H9 (cell line): ENCODE measurements at regions not wholly inside any gene's neighbourhood (a gene's known extent, or its start where the extent isn't known, plus 50 kb on each side); places are given as distances from the start of the nearest gene placed in this dataset.

Experiments
- DNase-seq: peaks from one replicate; pipeline ENCODE4 v3.0.0-alpha.2; 2017
- H2AFZ ChIP-seq: one replicate; pipeline ENCODE4 v1.6.1; 2013; ENCODE audit warnings: mild to moderate bottlenecking, low read length, control low read depth, moderate library complexity
- H2AK5ac ChIP-seq: 2 replicates; pipeline ENCODE4 v1.6.1; 2013; ENCODE audit warnings: low read length, control low read depth, mixed read lengths; ENCODE audit not compliant: insufficient read length
- H2BK120ac ChIP-seq: one replicate; pipeline ENCODE4 v1.6.1; 2013; ENCODE audit warnings: low read depth, mild to moderate bottlenecking, low read length, control low read depth, inconsistent platforms; ENCODE audit not compliant: poor library complexity, severe bottlenecking
- H2BK12ac ChIP-seq: 2 replicates; pipeline ENCODE4 v1.6.1; 2013; ENCODE audit warnings: low read length, control low read depth, mixed read lengths, low read depth; ENCODE audit not compliant: insufficient read length
- H2BK15ac ChIP-seq: 2 replicates; pipeline ENCODE4 v1.6.1; 2013; ENCODE audit warnings: low read depth, low read length, control low read depth
- H2BK20ac ChIP-seq: one replicate; pipeline ENCODE4 v1.6.1; 2013; ENCODE audit warnings: low read depth, mild to moderate bottlenecking, low read length, control low read depth, inconsistent platforms; ENCODE audit not compliant: poor library complexity, severe bottlenecking
- H2BK5ac ChIP-seq: 2 replicates; pipeline ENCODE4 v1.6.1; 2013; ENCODE audit warnings: low read length, control low read depth, mixed read lengths; ENCODE audit not compliant: insufficient read length
- H3K14ac ChIP-seq: 2 replicates; pipeline ENCODE4 v1.6.1; 2013; ENCODE audit warnings: low read length, control low read depth; ENCODE audit not compliant: insufficient read depth
- H3K18ac ChIP-seq: 2 replicates; pipeline ENCODE4 v1.6.1; 2013; ENCODE audit warnings: low read depth, mild to moderate bottlenecking, mixed read lengths, low read length, control low read depth; ENCODE audit not compliant: insufficient read length
- H3K23ac ChIP-seq: 2 replicates; pipeline ENCODE4 v1.6.1; 2013; ENCODE audit warnings: low read length, control low read depth, mixed read lengths, low read depth; ENCODE audit not compliant: insufficient read length
- H3K23me2 ChIP-seq: 2 replicates; pipeline ENCODE4 v1.6.1; 2013; ENCODE audit warnings: low read depth, mild to moderate bottlenecking, mixed read lengths, low read length, control low read depth; ENCODE audit not compliant: insufficient read length, poor library complexity, severe bottlenecking
- H3K27ac ChIP-seq: 2 replicates; pipeline ENCODE4 v1.5.1; 2013; ENCODE audit warnings: low read length, control low read depth, mixed read lengths, low read depth; ENCODE audit not compliant: insufficient read length
- H3K27me3 ChIP-seq: 2 replicates; pipeline ENCODE4 v1.6.1; 2013; ENCODE audit warnings: low read length, control low read depth, inconsistent platforms; ENCODE audit not compliant: insufficient read depth
- H3K4ac ChIP-seq: 2 replicates; pipeline ENCODE4 v1.6.1; 2013; ENCODE audit warnings: low read depth, mild to moderate bottlenecking, control low read depth, inconsistent platforms, low read length, moderate library complexity
- H3K4me1 ChIP-seq: 2 replicates; pipeline ENCODE4 v1.6.1; 2013; ENCODE audit warnings: low read length, control low read depth, inconsistent platforms; ENCODE audit not compliant: insufficient read depth
- H3K4me2 ChIP-seq: 2 replicates; pipeline ENCODE4 v1.6.1; 2013; ENCODE audit warnings: low read length, control low read depth, mixed read lengths; ENCODE audit not compliant: insufficient read length, insufficient read depth
- H3K56ac ChIP-seq: 2 replicates; pipeline ENCODE4 v1.6.1; 2013; ENCODE audit warnings: low read depth, mild to moderate bottlenecking, mixed read lengths, low read length, control low read depth; ENCODE audit not compliant: insufficient read length
- H3K79me1 ChIP-seq: 2 replicates; pipeline ENCODE4 v1.6.1; 2013; ENCODE audit warnings: low read depth, mild to moderate bottlenecking, moderate library complexity, low read length, control low read depth, inconsistent platforms; ENCODE audit not compliant: insufficient read depth, poor library complexity, severe bottlenecking
- H3K79me2 ChIP-seq: 2 replicates; pipeline ENCODE4 v1.6.1; 2013; ENCODE audit warnings: low read length, control low read depth, inconsistent platforms; ENCODE audit not compliant: insufficient read depth
- H3K9ac ChIP-seq: 2 replicates; pipeline ENCODE4 v1.6.1; 2013; ENCODE audit warnings: low read length, control low read depth, mixed read lengths; ENCODE audit not compliant: insufficient read length; ENCODE audit errors: extremely low read depth
- H3K9me3 ChIP-seq: one replicate; pipeline ENCODE4 v1.6.1; 2013; ENCODE audit warnings: low read depth, low read length, inconsistent platforms; ENCODE audit not compliant: control insufficient read depth
- H3T11ph ChIP-seq: one replicate; pipeline ENCODE4 v1.6.1; 2013; ENCODE audit warnings: mild to moderate bottlenecking, low read length, control low read depth, inconsistent platforms
- H4K20me1 ChIP-seq: one replicate; pipeline ENCODE4 v1.6.1; 2013; ENCODE audit not compliant: control insufficient read depth, insufficient read length, insufficient read depth
- H4K5ac ChIP-seq: 2 replicates; pipeline ENCODE4 v1.6.1; 2013; ENCODE audit warnings: low read depth, mild to moderate bottlenecking, mixed read lengths, low read length, control low read depth; ENCODE audit not compliant: insufficient read length
- H4K8ac ChIP-seq: replicated peaks from 2 replicates; pipeline ENCODE4 v1.6.1; 2013; ENCODE audit warnings: low read length, control low read depth, mixed read lengths, low read depth; ENCODE audit not compliant: insufficient read length
- H4K91ac ChIP-seq: 2 replicates; pipeline ENCODE4 v1.6.1; 2013; ENCODE audit warnings: low read depth, mild to moderate bottlenecking, moderate library complexity, mixed read lengths, low read length, control low read depth; ENCODE audit not compliant: insufficient read length
- H3K27ac Mint-ChIP-seq, 3 experiments: 2 replicates in 2 of 3; 3 replicates in 1 of 3; pipeline ENCODE4 v1.8.0; 2020 to 2021; ENCODE audit warnings: mixed read lengths in 3 of 3, mild to moderate bottlenecking in 1 of 3, moderate library complexity in 1 of 3
- H3K27me3 Mint-ChIP-seq: 2 replicates; pipeline ENCODE4 v1.8.0; 2021; ENCODE audit warnings: low read depth, mild to moderate bottlenecking, moderate library complexity, mixed read lengths
- H3K36me3 Mint-ChIP-seq, 3 experiments: 2 replicates in 2 of 3; 3 replicates in 1 of 3; pipeline ENCODE4 v1.8.0; 2020 to 2021; ENCODE audit warnings: low read depth in 3 of 3, mixed read lengths in 3 of 3; ENCODE audit not compliant: insufficient read depth in 1 of 3
- H3K4me1 Mint-ChIP-seq, 2 experiments: 2 replicates each; pipeline ENCODE4 v1.8.0; 2020; ENCODE audit warnings: mixed read lengths in 2 of 2
- H3K4me3 Mint-ChIP-seq, 2 experiments: 2 replicates in 1 of 2; 3 replicates in 1 of 2; pipeline ENCODE4 v1.8.0; 2020 to 2021; ENCODE audit warnings: mild to moderate bottlenecking in 2 of 2, mixed read lengths in 2 of 2, moderate library complexity in 1 of 2
- H3K9me3 Mint-ChIP-seq, 2 experiments: 2 replicates in 1 of 2; 3 replicates in 1 of 2; pipeline ENCODE4 v1.8.0; 2020; ENCODE audit warnings: mild to moderate bottlenecking in 2 of 2, mixed read lengths in 2 of 2, moderate library complexity in 1 of 2
- WGBS: extraction: QIAGEN DNeasy Blood & Tissue Kit; methylation state at CpG from one replicate; pipeline ENCODE4 v1.1.7; 2013; ENCODE audit warnings: missing lambda C conversion rate, low lambda C conversion rate, mixed read lengths; ENCODE audit not compliant: insufficient read length; ENCODE audit errors: extremely low coverage; 5-methylcytosine and 5-hydroxymethylcytosine counted together
- TF ChIP-seq, protein P1 (sequence below): fragments of 200-600 bp; sonication (generic); conservative IDR thresholded peaks from 3 replicates; pipeline ENCODE4 v1.8.0; 2021; ENCODE audit warnings: antibody characterized with exemption, mild to moderate bottlenecking

DNA sequence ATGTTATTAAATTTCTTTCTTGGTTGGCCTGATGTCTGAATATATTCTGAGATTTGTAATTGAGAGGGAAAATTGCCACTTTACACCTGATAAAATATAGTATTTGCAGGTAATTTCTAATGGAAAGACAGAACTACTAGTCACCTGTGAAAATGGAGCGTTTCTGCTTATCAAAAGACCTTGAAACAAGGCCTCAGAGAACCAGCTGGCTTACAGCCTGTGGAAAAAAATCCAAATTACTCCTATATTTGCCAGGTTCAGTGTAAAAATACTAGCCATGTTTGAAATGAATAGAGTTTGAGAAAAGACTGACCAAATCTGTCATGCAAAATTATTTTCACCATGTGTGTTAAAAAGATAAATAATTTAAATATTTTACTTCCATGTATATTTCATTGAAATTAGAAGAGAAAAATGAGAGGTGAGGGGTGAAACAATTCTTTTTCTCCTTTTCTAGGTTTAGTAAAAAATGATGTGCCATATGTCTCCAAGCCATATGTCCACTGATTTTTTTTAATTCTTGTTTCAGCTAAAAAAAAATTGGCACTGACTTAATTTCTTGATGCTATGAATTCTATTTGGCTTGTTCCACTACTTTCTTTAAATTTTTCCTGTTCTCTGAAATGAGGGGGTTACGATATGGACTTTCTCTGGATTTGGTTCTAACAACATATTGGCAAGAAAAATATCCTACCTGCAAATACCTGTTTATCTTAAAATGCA is 464.9 kb downstream of the GRXCR1 start:
- Histone ChIP-seq H4K8ac (no peak overlapping the region), H2BK15ac (no peak overlapping the region), H3K23me2 (no peaks in the 10 kb centered on the region), H2BK12ac (no peak overlapping the region), H3K23ac (no peak overlapping the region), H2BK5ac (no peak overlapping the region), H3K27ac (no peak overlapping the region), H2AK5ac (no peak overlapping the region), H3K56ac (no peak overlapping the region), H3T11ph (no peak overlapping the region), H3K14ac (no peak overlapping the region), H2BK20ac (no peak overlapping the region), H3K4me2 (no peak overlapping the region), H3K9ac (no peak overlapping the region), H3K18ac (no peak overlapping the region), H2AFZ (no peak overlapping the region), H3K4me1 (no peaks in the 10 kb centered on the region), H4K5ac (no peak overlapping the region), H3K79me1 (no peaks in the 10 kb centered on the region), H3K9me3 (no peaks in the 10 kb centered on the region), H4K91ac (no peak overlapping the region), H4K20me1 (no peaks in the 10 kb centered on the region), H3K27me3 (no peaks in the 10 kb centered on the region), H2BK120ac (no peak overlapping the region), H3K79me2 (no peaks in the 10 kb centered on the region), H3K4ac (no peak overlapping the region)
- no peaks in the 10 kb centered on the region for H3K9me3 Mint-ChIP-seq
- TF ChIP-seq, protein P1, sequence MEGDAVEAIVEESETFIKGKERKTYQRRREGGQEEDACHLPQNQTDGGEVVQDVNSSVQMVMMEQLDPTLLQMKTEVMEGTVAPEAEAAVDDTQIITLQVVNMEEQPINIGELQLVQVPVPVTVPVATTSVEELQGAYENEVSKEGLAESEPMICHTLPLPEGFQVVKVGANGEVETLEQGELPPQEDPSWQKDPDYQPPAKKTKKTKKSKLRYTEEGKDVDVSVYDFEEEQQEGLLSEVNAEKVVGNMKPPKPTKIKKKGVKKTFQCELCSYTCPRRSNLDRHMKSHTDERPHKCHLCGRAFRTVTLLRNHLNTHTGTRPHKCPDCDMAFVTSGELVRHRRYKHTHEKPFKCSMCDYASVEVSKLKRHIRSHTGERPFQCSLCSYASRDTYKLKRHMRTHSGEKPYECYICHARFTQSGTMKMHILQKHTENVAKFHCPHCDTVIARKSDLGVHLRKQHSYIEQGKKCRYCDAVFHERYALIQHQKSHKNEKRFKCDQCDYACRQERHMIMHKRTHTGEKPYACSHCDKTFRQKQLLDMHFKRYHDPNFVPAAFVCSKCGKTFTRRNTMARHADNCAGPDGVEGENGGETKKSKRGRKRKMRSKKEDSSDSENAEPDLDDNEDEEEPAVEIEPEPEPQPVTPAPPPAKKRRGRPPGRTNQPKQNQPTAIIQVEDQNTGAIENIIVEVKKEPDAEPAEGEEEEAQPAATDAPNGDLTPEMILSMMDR, result no peak
- DNase-seq, result no peak
- no peaks in the 10 kb centered on the region; the same call in 1 of the 2 replicates for H3K27me3 Mint-ChIP-seq
- no peaks in the 10 kb centered on the region for H3K36me3 Mint-ChIP-seq
- no peaks in the 10 kb centered on the region for H3K4me1 Mint-ChIP-seq
- H3K27ac Mint-ChIP-seq, result no peak overlapping the region
- no peak overlapping the region for H3K4me3 Mint-ChIP-seq
- WGBS, result no CpG with 5 or more reads among the region's 2 CpGs
